Tibial nerve (tissue), 4 donors: ENCODE measurements at regions not wholly inside any gene's neighbourhood (a gene's known extent, or its start where the extent isn't known, plus 50 kb on each side); places are given as distances from the start of the nearest gene placed in this dataset.

ENCODE experiments used
- DNase-seq, 2 donors: peaks; one replicate each; pipeline ENCODE4 v3.0.0-alpha.2; 2019; ENCODE audit warnings: low spot score in 2 of 2
- H3K27ac ChIP-seq, 4 donors: fragments of 200-600 bp; sonication (generic) in 3 of 4; one replicate each; pipeline ENCODE4 v1.5.1; 2017 to 2019; ENCODE audit warnings: mild to moderate bottlenecking in 1 of 4
- H3K27me3 ChIP-seq, 2 donors: fragments of 200-600 bp; sonication (generic) in 1 of 2; one replicate each; pipeline versions ENCODE4 v1.5.1 to v1.6.0; 2017 to 2019
- H3K36me3 ChIP-seq, 3 donors: fragments of 200-600 bp; sonication (generic); one replicate each; pipeline ENCODE4 v1.5.1; 2018 to 2019
- H3K4me1 ChIP-seq, 4 donors: fragments of 200-600 bp; sonication (generic) in 3 of 4; one replicate each; pipeline ENCODE4 v1.5.1; 2017 to 2019
- H3K4me3 ChIP-seq, 4 donors: fragments of 200-600 bp; sonication (generic) in 3 of 4; one replicate each; pipeline ENCODE4 v1.5.1; 2017 to 2019; ENCODE audit warnings: mild to moderate bottlenecking in 1 of 4, moderate library complexity in 1 of 4
- H3K9me3 ChIP-seq, 4 donors: fragments of 200-600 bp; sonication (generic) in 3 of 4; one replicate each; pipeline ENCODE4 v1.5.1; 2017 to 2019
- CTCF ChIP-seq, 5 experiments: fragments of 200-600 bp in 3 of 5; fragments of 450-650 bp in 2 of 5; sonication (generic) in 3 of 5; IDR thresholded peaks; one replicate each; pipeline ENCODE4 v1.5.1; 2016 to 2019; ENCODE audit warnings: antibody characterized with exemption in 5 of 5, mild to moderate bottlenecking in 3 of 5, moderate library complexity in 2 of 5
- EP300 ChIP-seq, 2 donors: sonication (generic); formaldehyde crosslinking; IDR thresholded peaks; one replicate each; pipeline ENCODE4 v1.6.1; 2017; ENCODE audit warnings: antibody characterized with exemption in 2 of 2, mild to moderate bottlenecking in 1 of 2
- POLR2A ChIP-seq, 2 donors: fragments of 450-650 bp; IDR thresholded peaks; one replicate each; pipeline ENCODE4 v1.6.1; 2017; ENCODE audit warnings: antibody characterized with exemption in 2 of 2, mild to moderate bottlenecking in 2 of 2, moderate library complexity in 2 of 2
- WGBS, 2 donors: methylation state at CpG; one replicate each; pipeline ENCODE4 v1.1.5; 2018; 5-methylcytosine and 5-hydroxymethylcytosine counted together

GRCh38 chr5:148708854-148709253 lies 54.5 kb upstream of the HTR4 start:
- no peak overlapping the region for H3K27ac ChIP-seq
- DNase-seq = no peak
- WGBS, 2 donors = 75 to 81% methylated on average over 1 of the region's 1 CpG
- no peaks in the 10 kb centered on the region for H3K27me3 ChIP-seq
- no peaks in the 10 kb centered on the region for H3K9me3 ChIP-seq
- H3K4me1 ChIP-seq = no peaks in the 10 kb centered on the region
- no peak for TF ChIP-seq EP300 (IDR thresholded peaks at IDR 0.05)
- no peak for TF ChIP-seq POLR2A (IDR thresholded peaks at IDR 0.05)
- no peak for TF ChIP-seq CTCF (IDR thresholded peaks at IDR 0.05)
- H3K4me3 ChIP-seq = no peak overlapping the region
- no peaks in the 10 kb centered on the region for H3K36me3 ChIP-seq

GRCh38 chr5:148711961-148712360 lies 57.6 kb upstream of the HTR4 start:
- Histone ChIP-seq H3K9me3 (no peaks in the 10 kb centered on the region), H3K4me1 (no peaks in the 10 kb centered on the region), H3K36me3 (no peaks in the 10 kb centered on the region), H3K27ac (no peak overlapping the region), H3K27me3 (no peaks in the 10 kb centered on the region), H3K4me3 (no peak overlapping the region)
- no peak for DNase-seq
- TF ChIP-seq EP300 (IDR thresholded peaks at IDR 0.05) (no peak), CTCF (IDR thresholded peaks at IDR 0.05) (no peak), POLR2A (IDR thresholded peaks at IDR 0.05) (no peak)
- whole genome bisulfite sequencing, 2 donors = 55 to 58% methylated on average over 3 of the region's 3 CpGs

GRCh38 chr5:148713735-148714508 lies 59.6 kb upstream of the HTR4 start:
- Histone ChIP-seq H3K27ac (no peak overlapping the region), H3K4me1 (no peaks in the 10 kb centered on the region), H3K4me3 (no peak overlapping the region), H3K9me3 (no peaks in the 10 kb centered on the region), H3K27me3 (no peaks in the 10 kb centered on the region), H3K36me3 (no peaks in the 10 kb centered on the region)
- DNase-seq = no peak
- TF ChIP-seq CTCF (IDR thresholded peaks at IDR 0.05) (no peak), EP300 (IDR thresholded peaks at IDR 0.05) (no peak), POLR2A (IDR thresholded peaks at IDR 0.05) (no peak)

- no peaks in the 10 kb centered on the region for H3K9me3 ChIP-seq
- no peak for DNase-seq
- 53 to 67% methylated on average over 4 of the region's 4 CpGs for WGBS, 2 donors
These were observed 62.4 kb upstream of the HTR4 start for GRCh38 chr5:148716716-148717115.

More at GRCh38 chr5:148716716-148717115, 62.4 kb upstream of the HTR4 start:
- Histone ChIP-seq H3K4me3 (no peak overlapping the region), H3K36me3 (no peaks in the 10 kb centered on the region), H3K27ac (no peak overlapping the region), H3K4me1 (no peaks in the 10 kb centered on the region), H3K27me3 (no peaks in the 10 kb centered on the region)
- no peak for TF ChIP-seq POLR2A (IDR thresholded peaks at IDR 0.05)
- no peak for TF ChIP-seq CTCF (IDR thresholded peaks at IDR 0.05)
- TF ChIP-seq EP300 (IDR thresholded peaks at IDR 0.05) = no peak
